Transverse colon (tissue), 3 donors: ENCODE measurements at regions not wholly inside any gene's neighbourhood (a gene's known extent, or its start where the extent isn't known, plus 50 kb on each side); places are given as distances from the start of the nearest gene placed in this dataset.

Source experiments
- POLR2A ChIP-seq: fragments of 450-650 bp; IDR thresholded peaks from one replicate; pipeline ENCODE4 v1.6.1; 2016; ENCODE audit warnings: antibody characterized with exemption, mild to moderate bottlenecking, moderate library complexity
- POLR2AphosphoS5 ChIP-seq, 3 donors: sonication (generic); formaldehyde crosslinking; IDR thresholded peaks; one replicate each; pipeline ENCODE4 v1.6.1; 2016; ENCODE audit warnings: antibody characterized with exemption in 3 of 3

GRCh38 chr20:21780528-21780927 is 75.1 kb downstream of the PAX1 start:
- no peak for TF ChIP-seq POLR2A
- no peak for TF ChIP-seq POLR2AphosphoS5 (IDR thresholded peaks at IDR 0.05)
